Embryonic facial prominence (tissue), 1 donor: ENCODE measurements at regions not wholly inside any gene's neighbourhood (a gene's known extent, or its start where the extent isn't known, plus 50 kb on each side); places are given as distances from the start of the nearest gene placed in this dataset.
"Not testable (repeated sequence)": the region's sequence is repeated elsewhere in the genome, so short reads cannot be mapped to it uniquely, and the experiment has no call there.

ENCODE experiments used
- DNase-seq: peaks from one replicate; pipeline ENCODE4 v3.0.0-alpha.2; 2016; ENCODE audit errors: extremely low spot score

DNA sequence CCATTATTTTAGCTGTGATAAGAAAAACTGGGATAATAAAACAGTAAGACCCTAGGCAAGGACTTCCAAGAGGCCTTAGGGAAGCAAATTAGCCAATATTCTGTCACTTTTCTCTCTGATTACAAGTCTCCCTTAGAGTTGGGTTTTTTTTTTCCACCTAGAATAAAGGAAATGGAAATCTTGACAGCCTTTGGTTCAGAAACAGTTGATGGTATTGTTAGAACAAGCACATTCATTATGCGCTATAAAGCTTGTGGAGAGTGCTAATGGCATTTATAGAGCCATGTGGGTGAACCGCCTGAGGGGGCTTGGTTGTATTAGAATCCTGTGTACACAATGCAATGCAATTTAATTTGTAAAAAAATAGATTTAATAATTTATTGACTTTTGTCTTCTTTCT, 88.9 kb upstream of the OGFRL1 start:
- DNase-seq = no peak

DNA sequence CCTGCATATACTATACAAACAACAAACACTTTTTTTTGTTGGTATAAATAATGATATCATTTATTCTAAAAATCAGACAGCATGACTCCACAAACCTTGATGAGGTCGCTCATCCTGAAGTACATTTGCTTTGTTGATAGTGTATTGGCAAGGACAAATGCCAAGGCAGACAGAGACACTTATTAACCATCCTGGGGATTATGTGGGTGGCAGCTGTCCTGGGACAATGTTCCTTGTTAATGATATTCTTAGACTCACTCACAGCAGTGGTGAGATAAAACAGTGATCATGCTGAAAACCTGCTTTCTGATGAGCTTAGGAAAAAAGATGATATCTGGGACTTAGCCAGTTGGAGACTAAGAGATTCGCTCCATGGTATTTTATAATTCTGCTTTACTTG, 85.4 kb upstream of the OGFRL1 start:
- DNase-seq = no peak

DNA sequence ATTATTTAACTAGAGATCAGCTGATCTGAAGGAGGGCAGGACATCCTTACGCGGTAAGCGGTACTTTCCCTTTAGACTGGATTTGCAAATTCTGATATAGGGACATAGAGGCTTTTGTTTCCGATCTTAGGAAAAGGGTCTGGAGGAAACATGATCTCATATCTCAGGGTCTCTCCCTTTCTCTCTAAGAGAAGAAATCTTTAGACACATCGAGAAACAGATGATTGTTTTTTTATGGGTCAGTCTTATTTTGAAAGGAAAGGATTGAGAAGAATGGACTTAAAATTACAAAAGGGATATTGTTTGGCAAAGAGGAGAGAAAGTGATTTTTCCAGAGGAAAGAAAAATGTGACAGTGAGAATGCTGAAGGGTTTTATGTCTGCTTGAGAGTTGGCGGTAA, 83.9 kb upstream of the OGFRL1 start:
- DNase-seq = no peak

DNA sequence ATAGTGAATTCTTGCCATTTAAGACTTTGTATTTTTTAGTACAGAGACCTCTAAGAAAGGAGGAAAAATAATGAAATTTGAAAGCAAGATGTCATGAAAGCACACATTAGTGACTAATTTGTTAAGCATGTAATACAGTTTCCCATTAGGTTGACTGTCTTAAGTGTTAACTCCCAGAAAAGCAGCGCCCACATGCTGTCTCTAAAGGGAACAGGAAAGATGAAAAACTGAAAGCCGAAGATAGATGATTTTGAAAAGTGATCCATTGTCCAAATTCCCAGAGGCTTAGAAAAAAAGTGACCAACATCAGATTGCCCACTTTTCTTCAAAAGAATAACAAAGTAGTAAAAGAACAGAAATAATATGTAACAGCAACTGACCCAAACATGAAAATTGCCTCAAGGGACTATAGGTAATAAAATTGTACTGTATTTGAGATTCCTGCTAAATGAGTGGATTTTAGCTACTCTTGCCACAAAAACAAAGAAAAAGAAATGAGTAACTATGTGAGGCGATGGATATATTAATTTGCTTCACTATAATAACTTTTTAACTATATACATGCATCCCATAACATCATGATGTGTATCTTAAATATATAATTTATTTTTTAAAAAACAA, 83.2 kb upstream of the OGFRL1 start:
- DNase-seq = no peak

DNA sequence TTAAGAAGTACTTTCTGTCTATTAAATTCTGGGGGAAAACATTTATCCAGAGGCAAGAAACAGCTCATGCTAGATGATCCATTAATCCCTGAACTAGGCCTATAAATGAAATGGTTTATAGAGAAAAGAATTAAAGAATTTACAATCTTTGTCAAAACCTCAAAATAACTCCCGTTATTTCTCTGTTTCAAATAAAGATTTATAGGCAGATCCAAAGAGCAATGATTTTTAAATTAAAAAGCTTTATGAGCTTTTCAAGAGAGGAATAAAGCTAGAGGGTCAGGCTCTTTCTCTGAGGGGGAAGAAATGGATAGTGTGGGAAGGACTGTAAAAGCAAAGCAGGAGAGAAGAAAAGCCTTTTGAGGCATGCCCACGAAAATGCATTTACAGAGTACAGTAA, 82.5 kb upstream of the OGFRL1 start:
- no peak for DNase-seq

DNA sequence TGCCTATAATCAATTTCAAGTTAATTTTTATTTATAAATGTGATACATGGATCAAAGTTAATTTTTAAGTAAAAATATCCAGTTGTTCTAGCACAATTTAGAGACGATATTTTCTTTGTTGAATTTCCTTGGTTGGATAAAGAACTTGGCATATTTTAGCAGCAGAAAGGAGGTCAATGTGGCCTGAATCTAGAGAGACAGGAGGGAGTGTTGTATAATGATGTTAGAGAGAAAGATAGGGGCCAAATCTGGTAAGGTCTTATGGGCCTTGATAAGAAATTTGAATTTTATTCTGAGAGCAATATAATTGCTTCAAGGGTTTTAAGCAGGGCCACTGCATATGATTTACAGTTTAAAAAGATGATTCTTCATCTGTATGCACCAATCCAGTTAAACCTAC, 79.4 kb upstream of the OGFRL1 start:
- no peak for DNase-seq

DNA sequence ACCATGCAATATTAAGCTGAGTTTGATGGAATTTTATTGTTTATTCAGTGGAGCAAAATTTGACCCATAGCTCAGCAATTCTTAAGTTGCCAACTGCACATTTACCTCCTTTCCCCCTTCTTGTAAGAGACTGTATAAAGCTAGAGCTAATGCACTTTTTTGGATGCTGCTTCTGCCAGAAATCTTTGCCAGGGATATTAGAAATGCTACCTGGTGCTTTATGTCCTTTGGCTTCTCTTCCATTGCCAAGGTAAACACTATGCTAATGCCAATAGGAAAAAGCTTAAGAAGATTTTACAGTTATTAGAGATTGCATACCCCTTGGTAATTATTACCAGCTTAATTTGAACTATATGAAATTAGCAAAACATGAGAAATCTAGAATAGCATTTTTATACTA, 79.0 kb upstream of the OGFRL1 start:
- DNase-seq = no peak

DNA sequence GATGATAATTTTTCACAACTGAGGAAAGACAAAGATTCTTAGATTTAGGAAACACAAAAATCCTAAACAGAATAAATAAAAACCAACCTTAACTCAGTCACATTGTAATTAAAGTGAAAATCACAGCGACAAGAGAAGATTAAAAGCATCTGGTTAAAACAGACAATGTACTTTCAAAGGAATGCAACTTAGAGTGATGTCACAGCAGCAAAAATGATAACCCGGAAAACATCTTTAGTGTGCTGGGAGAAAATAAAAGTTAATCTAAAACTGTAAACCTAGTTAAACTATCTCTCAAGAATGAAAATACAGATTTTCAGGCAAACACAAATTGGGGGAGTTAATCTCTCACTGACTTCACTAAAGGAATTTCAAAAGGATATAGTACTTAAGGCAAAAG, 76.8 kb upstream of the OGFRL1 start:
- no peak for DNase-seq

DNA sequence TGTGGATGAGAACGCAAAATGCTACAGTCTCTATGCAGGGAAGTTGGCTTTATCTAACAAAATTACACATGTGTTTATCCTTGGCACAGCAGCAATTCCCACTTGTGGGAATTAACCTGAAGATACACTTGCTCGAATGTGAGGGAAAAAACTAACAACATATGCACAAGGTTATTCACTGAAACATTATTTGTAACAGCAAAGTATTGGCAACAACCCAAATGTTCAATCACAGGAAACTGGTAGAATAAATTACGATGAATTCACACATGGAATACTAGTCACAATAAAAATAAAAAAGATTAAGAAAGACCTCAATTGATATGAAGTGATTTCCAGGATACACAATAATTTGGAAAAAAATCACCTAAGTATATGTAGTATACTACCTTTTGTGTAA, 68.1 kb upstream of the OGFRL1 start:
- DNase-seq = no peak

DNA sequence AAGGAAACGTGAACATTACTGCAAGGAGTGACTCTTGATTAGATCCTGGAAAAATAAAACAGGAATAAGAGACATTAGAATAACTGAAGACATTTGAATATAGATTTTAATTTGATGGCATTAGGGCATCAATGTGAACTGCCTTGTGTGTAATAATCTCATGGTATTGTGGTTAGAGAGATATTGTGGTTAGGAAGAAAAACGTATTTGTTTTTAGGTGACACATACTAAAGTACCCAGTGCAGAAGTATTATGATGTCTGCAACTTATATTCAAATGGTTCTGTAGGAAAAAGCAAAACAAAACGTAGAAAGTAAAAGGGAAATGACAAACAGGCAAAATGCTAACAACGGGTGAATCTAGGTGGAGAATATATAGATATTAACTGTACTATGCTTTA, 65.9 kb upstream of the OGFRL1 start:
- DNase-seq = no peak

DNA sequence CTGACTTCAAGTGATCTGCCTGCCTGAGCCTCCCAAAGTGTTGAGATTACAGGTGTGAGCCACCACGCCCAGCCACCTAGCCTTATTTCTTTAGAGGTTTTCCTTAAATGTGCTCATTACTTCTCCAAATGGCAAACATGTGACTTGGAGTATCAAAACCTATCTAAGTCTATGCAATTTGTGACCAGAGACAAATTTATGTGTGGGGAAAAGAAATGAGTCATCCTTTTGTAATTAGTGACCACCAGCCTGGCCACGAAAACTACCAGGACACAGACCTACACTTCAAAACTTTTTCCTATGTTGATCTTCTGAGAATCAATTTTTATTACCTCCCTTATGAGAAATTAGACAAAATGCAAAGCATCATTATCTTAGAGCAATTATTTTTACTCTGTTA, 64.6 kb upstream of the OGFRL1 start:
- no peak for DNase-seq

DNA sequence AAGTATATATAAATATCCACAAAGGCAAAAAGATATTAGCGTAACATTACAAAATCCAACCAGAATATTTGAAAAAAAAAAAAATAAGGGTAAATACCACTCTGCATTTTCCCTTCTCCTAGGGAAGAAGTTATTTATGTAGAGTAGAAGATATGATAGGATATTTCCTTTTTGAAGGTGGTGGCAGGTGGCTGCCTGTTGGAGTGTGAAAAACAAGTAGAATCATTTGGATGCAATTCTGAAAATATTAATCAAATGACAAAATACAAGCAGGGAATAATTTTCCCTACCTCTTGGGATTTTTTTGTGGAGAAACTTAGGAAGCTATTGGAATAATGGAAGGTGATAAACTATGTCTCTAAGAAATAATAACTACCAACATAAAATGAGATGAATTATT, 62.5 kb upstream of the OGFRL1 start:
- no peak for DNase-seq

DNA sequence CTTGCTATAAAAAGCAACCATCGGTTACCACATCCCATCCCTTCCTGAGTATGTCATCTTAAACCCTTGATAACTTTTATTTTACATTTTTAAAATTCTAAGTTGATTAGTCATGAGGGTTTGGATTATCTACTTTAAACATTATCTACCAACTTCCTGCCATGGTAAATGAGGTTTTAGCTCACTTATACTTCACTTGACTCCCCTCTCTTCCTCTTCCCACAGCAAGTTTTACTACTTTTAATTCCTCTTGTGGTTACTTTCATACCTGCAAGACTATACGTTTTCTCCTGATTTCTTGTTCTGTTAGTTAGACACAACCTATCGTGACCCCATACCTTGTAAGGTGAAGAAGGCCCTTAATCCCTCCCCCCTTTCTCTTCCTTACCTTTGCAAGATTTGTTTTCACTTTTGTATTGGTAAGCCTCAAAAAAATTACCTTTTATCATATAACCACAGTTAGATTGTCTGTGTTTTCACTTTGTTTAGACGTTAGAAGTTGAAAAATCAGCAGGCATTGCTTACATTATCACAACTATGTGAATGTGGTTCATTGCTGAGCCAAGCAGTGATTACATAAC, 60.1 kb upstream of the OGFRL1 start:
- no peak for DNase-seq

DNA sequence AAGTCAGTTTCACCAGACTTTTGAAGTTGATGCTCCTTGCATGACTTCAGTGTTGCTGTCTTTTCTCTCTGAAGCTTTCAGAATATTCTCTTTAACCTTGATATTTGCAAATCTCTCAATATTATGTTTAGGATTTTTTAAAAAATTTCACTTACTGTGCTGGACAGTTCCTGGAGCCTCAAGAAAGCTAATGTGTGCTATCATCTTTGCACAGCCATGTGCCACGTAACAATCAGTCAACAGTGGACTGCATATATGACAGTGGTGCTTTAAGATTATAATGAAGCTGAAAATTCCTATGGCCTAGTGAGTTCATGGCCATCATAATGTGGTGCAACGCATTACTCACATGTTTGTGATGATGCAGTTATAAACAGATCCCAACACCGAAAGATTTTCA, 59.1 kb upstream of the OGFRL1 start:
- DNase-seq = no peak

DNA sequence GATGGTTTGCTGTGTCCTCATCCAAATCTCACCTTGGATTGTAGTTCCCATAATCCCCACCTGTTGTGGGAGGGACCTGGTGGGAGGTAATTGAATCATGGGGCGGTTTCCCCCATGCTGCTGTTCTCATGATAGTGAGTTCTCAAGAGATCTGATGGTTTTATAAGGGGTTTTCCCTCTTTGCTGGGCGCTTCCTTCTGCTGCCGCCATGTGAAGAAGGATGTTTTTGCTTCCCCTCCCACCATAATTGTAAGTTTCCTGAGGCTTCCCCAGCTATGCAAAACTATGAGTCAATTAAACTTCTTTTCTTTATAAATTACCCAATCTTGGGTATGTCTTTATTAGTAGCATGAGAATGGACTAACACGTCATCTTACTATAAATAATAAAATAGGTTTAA, 55.7 kb upstream of the OGFRL1 start:
- DNase-seq = not testable (repeated sequence)

DNA sequence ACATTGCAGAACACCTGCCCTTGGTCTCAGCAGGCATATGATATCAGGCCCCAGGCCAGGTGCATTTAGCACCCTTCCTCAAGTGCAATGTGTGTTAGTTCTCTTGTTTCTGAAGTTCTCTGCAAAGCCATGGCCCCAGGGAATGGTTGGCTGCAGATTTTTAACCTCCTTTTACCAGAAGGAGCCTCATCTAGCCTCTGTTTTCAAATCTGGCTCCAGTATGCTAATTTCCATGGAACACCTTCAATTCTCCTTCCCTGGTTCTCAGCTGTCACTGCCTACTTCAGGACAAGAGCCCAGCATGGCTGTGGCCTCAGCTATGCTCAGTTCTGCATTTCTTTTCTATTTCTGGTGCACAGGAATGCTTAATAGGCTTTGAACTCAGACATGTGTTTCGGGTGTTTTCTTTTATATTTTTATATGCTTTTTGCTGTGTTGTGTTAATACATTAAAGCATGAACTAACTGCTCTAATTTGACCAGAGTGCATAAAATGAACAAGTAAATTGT, 51.6 kb upstream of the OGFRL1 start:
- DNase-seq = no peak

DNA sequence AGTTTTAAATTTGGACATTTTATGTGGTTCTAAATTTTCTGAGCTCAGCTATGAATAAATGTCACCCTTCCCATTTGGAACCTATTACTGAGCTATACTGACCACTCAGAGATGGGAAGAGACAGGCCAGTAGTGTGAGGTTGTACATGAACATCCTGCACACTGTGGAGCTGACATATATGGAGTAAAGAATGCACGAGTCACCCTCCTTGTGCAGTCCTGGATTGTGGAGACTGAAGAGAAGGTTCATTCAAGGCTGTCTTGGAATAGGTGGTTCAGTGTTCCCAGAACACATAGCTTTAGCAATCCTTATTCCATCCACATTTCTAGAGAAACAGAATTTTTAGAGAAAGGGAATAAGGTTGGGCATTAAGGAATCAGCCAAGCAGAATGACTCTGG, 50.3 kb upstream of the OGFRL1 start:
- DNase-seq = no peak
